ENCODE measurements at regions not wholly inside any gene's neighbourhood (a gene's known extent, or its start where the extent isn't known, plus 50 kb on each side); places are given as distances from the start of the nearest gene placed in this dataset.

DNA sequence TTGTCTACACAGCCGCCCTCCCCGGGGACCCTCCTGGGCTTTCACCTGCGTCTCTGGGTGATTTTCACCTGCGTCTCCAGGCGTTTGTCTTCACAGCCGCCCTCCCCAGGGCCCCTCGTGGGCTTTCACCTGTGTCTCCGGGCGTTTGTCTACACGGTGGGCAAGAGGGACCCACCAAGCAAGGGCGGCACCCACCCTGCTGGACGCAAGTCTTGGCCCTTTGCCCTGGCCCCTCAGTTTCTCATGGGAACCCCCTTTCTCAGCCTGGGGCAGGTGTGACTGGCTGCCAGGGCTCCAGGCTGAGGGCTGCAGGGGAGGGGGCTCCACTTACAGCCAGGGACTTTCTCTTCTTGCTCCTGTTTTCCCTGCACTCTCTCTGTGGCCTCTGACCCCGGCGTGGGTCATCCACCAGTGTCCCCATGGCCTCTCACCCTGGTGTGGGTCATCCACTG is 68.6 kb upstream of the GALNT9 start:
- TF ChIP-seq, protein P1, sequence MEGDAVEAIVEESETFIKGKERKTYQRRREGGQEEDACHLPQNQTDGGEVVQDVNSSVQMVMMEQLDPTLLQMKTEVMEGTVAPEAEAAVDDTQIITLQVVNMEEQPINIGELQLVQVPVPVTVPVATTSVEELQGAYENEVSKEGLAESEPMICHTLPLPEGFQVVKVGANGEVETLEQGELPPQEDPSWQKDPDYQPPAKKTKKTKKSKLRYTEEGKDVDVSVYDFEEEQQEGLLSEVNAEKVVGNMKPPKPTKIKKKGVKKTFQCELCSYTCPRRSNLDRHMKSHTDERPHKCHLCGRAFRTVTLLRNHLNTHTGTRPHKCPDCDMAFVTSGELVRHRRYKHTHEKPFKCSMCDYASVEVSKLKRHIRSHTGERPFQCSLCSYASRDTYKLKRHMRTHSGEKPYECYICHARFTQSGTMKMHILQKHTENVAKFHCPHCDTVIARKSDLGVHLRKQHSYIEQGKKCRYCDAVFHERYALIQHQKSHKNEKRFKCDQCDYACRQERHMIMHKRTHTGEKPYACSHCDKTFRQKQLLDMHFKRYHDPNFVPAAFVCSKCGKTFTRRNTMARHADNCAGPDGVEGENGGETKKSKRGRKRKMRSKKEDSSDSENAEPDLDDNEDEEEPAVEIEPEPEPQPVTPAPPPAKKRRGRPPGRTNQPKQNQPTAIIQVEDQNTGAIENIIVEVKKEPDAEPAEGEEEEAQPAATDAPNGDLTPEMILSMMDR (IDR thresholded peaks at IDR 0.05; ENCODE audit: insufficient read depth, low read depth, low read length), result no peak
- TF ChIP-seq EZH2 (IDR thresholded peaks at IDR 0.05; ENCODE audit: insufficient read depth, low read length), result no peak

Data from astrocyte (in vitro differentiated cells and primary cell).